ENCODE measurements at regions not wholly inside any gene's neighbourhood (a gene's known extent, or its start where the extent isn't known, plus 50 kb on each side); places are given as distances from the start of the nearest gene placed in this dataset.

DNA sequence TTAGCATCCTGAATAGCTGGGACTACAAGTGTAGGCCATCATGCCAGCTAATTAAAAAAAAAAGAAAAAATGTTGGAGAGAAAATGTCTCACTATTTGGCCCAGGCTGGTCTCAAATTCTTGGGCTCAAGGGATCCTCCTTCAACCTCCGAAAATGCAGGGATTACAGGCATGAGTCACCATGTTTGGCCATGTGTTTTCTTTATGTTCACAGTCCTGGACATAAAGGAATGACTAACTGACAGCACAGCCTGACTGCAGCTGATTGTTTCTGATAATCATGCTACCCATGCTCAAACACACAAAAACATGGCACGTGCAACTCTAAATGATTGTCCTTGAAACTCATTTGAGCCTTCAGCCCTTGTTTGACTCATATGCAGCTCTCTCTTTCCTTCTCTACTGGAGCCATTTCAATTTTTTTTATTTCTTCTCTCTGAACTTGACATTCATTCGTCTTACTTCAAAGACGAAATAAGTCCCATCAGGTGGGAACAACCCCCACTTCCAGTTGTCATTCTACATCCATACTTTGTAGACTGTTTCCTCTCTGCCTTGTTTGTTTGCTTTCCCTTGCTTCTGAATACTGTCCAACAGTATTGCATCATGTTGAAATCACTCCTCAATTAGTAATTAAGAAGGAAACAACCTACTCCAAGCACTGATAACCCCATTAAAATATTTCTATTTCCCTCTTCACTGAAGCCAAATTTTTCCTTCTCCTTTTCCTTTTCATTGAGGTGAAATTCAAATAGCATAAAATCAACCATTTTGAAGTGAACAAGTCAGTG lies 413.0 kb downstream of the BMP2 start:
- TF ChIP-seq CTCF (conservative IDR thresholded peaks at IDR 0.05) = no peak
- no peak overlapping the region for H3K27ac ChIP-seq

GRCh38 chr20:7189231-7189630 lies 421.7 kb downstream of the BMP2 start:
- TF ChIP-seq CTCF (conservative IDR thresholded peaks at IDR 0.05) = no peak
- no peak overlapping the region for H3K27ac ChIP-seq

- TF ChIP-seq CTCF (conservative IDR thresholded peaks at IDR 0.05) = no peak
- H3K27ac ChIP-seq = no peak overlapping the region
Observed at GRCh38 chr20:7193681-7194080, 426.2 kb downstream of the BMP2 start.

- no peak overlapping the region for H3K27ac ChIP-seq
- no peak for TF ChIP-seq CTCF (conservative IDR thresholded peaks at IDR 0.05)
Observed at GRCh38 chr20:7195704-7196103, 428.2 kb downstream of the BMP2 start.

GRCh38 chr20:7196481-7196880 lies 429.0 kb downstream of the BMP2 start:
- TF ChIP-seq CTCF (conservative IDR thresholded peaks at IDR 0.05) = no peak
- no peak overlapping the region for H3K27ac ChIP-seq

DNA sequence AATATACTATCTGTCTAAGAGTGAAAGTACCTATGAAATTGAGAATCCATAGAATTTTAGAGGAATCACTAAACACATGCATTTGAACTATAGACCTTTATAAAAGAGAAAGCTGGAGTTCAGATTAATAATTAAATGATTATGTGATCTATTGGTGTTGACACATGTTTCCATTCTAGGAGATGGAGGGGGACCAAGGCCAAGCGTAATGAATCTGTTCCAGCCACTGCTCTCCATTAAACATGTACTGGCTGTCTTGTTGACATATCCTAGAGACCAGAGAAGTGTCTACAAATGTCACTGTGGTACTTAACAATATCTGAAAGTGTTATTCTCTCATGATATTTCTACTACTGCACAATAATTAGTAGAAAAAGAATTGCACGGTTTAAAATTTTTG lies 432.4 kb downstream of the BMP2 start:
- H3K27ac ChIP-seq = no peak overlapping the region
- TF ChIP-seq CTCF (conservative IDR thresholded peaks at IDR 0.05) = no peak

DNA sequence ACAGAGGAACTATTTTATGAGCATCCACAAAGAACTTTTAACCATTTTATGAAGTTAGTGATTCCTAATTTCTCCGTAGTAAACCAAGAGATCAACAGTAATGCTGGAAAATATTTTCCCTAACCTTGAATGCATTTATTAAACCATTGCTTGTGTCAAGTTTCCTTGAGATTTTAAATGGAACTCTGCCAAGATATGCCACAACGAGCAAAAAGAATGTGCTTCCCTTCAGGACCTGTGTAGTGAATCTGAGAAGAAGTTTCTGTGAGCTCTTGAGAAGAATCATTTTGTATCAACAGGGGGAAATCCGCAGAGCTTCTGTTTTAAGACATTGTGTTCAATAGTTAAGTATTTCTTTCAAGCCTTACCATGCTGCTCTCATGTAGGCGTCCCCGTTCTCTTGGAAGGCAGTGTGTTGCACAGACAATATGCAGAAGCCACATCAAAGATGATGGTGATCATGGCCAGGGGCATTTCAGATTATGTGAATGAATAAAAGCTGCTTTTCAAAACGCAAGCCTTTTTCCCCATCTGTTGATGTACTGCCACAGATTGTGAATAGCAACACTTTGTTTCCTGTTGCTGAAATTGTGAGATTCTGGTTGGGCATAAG lies 439.8 kb downstream of the BMP2 start:
- H3K27ac ChIP-seq = no peak overlapping the region
- no peak for TF ChIP-seq CTCF (conservative IDR thresholded peaks at IDR 0.05)
